Erythroblast (primary cell): ENCODE measurements at regions not wholly inside any gene's neighbourhood (a gene's known extent, or its start where the extent isn't known, plus 50 kb on each side); places are given as distances from the start of the nearest gene placed in this dataset.

Experiments
- GATA1 ChIP-seq: IDR thresholded peaks from 2 replicates; pipeline ENCODE4 v1.6.1; 2011; ENCODE audit warnings: low read depth, mild to moderate bottlenecking, control low read depth, low read length, moderate library complexity
- POLR2A ChIP-seq: IDR thresholded peaks from 2 replicates; pipeline ENCODE4 v1.6.1; 2011; ENCODE audit warnings: mild to moderate bottlenecking, low read length

- no peak for TF ChIP-seq POLR2A
- TF ChIP-seq GATA1: no peak
Observed at GRCh38 chr15:47652328-47652727, 65.0 kb upstream of the SEMA6D start.
